Fibroblast of lung (primary cell): ENCODE measurements at regions not wholly inside any gene's neighbourhood (a gene's known extent, or its start where the extent isn't known, plus 50 kb on each side); places are given as distances from the start of the nearest gene placed in this dataset.

Experiments
- EZH2 ChIP-seq: IDR thresholded peaks from 2 replicates; pipeline ENCODE4 v1.5.1; 2012; ENCODE audit warnings: low read length, control low read depth, mild to moderate bottlenecking; ENCODE audit errors: missing control alignments
- TF ChIP-seq, protein P1 (sequence below), 2 donors: IDR thresholded peaks in 1 of 2; conservative IDR thresholded peaks in 1 of 2; 1 replicate in 1 of 2; 2 replicates in 1 of 2; pipeline ENCODE4 v1.5.1; 2011 to 2012; ENCODE audit warnings: low read length in 2 of 2, control low read depth in 1 of 2, inconsistent platforms in 1 of 2, low read depth in 1 of 2, mild to moderate bottlenecking in 1 of 2

DNA sequence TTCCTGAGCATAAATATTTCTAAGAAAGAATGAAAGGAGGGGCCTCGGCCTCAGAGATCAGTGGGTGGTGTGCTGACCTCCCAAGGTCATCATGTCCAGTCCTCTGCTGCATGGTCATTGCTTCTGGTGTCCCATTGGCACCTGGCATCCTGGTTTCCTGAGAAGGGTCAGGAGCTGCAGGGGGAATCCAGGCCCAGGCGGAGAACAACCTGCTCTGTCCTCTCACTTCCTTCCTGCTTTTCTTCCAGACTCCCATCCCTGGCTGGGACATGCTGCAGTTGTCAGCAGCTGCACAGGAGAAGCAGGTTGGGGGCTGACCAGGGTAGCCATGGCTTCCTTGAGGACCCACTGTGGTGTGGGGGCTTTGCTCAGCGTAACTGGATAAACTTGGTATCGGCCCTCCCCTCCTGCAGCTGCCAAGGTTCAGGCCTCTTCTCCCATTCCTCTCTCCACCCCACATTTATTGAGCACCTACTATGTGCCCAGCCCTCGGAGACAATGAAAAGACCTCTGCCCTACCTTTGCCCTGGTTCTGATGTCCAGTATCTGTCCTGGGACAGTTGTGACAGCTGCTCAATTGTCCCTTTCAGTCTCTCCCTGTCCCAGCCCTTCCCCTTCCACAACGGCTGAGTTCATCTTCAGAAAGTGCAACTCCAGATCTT, 155.2 kb downstream of the CEBPB start:
- TF ChIP-seq, protein P1, sequence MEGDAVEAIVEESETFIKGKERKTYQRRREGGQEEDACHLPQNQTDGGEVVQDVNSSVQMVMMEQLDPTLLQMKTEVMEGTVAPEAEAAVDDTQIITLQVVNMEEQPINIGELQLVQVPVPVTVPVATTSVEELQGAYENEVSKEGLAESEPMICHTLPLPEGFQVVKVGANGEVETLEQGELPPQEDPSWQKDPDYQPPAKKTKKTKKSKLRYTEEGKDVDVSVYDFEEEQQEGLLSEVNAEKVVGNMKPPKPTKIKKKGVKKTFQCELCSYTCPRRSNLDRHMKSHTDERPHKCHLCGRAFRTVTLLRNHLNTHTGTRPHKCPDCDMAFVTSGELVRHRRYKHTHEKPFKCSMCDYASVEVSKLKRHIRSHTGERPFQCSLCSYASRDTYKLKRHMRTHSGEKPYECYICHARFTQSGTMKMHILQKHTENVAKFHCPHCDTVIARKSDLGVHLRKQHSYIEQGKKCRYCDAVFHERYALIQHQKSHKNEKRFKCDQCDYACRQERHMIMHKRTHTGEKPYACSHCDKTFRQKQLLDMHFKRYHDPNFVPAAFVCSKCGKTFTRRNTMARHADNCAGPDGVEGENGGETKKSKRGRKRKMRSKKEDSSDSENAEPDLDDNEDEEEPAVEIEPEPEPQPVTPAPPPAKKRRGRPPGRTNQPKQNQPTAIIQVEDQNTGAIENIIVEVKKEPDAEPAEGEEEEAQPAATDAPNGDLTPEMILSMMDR (conservative IDR thresholded peaks at IDR 0.05 in 1 of 2, IDR thresholded peaks at IDR 0.05 in 1 of 2; ENCODE audit: low read depth in 1 of 2, low read length in 2 of 2): no peak
- no peak for TF ChIP-seq EZH2
